A549 (cell line): ENCODE measurements at regions not wholly inside any gene's neighbourhood (a gene's known extent, or its start where the extent isn't known, plus 50 kb on each side); places are given as distances from the start of the nearest gene placed in this dataset.

Source experiments
- CTCF ChIP-seq: fragments of >200 bp; sonication (Bioruptor Twin); formaldehyde crosslinking; IDR thresholded peaks from 3 replicates; pipeline ENCODE4 v1.5.1; 2016
- POLR2A ChIP-seq: IDR thresholded peaks from 2 replicates; pipeline ENCODE4 v1.6.1; 2012; ENCODE audit warnings: mild to moderate bottlenecking, low read length
- REST ChIP-seq: fragments of 200-600 bp; sonication (generic); IDR thresholded peaks from 2 replicates; pipeline ENCODE4 v1.6.1; 2016; ENCODE audit warnings: antibody characterized with exemption, mild to moderate bottlenecking, moderate library complexity

GRCh38 chr11:29040489-29040888 is 932.3 kb downstream of the METTL15 start:
- no peak for TF ChIP-seq POLR2A
- no peak for TF ChIP-seq REST
- no peak for TF ChIP-seq CTCF
